ENCODE measurements at regions not wholly inside any gene's neighbourhood (a gene's known extent, or its start where the extent isn't known, plus 50 kb on each side); places are given as distances from the start of the nearest gene placed in this dataset.

GRCh38 chr15:96553931-96554330 lies 223.4 kb downstream of the NR2F2 start:
- CTCF ChIA-PET, result no interaction called here
- no peaks in the 10 kb centered on the region for H3K36me3 Mint-ChIP-seq (ENCODE audit: low read depth)

GRCh38 chr15:96554541-96554940 lies 224.0 kb downstream of the NR2F2 start:
- Mint-ChIP-seq H3K9me3 (no peaks in the 10 kb centered on the region), H3K27ac (no peak overlapping the region), H3K27me3 (ENCODE audit: low read depth) (no peaks in the 10 kb centered on the region), H3K4me3 (no peak overlapping the region), H3K36me3 (ENCODE audit: low read depth) (no peaks in the 10 kb centered on the region), H3K4me1 (ENCODE audit: low read depth) (no peaks in the 10 kb centered on the region)
- intact Hi-C loops (cut with micrococcal nuclease), result no loop called here
- DNase-seq, result no peak
- CTCF ChIA-PET, result no interaction called here

More at GRCh38 chr15:96553931-96554330, 223.4 kb downstream of the NR2F2 start:
- no peaks in the 10 kb centered on the region for H3K4me1 Mint-ChIP-seq (ENCODE audit: low read depth)
- no peak overlapping the region for H3K27ac Mint-ChIP-seq
- DNase-seq, result no peak
- H3K27me3 Mint-ChIP-seq (ENCODE audit: low read depth), result no peaks in the 10 kb centered on the region
- no peaks in the 10 kb centered on the region for H3K9me3 Mint-ChIP-seq
- no peak overlapping the region for H3K4me3 Mint-ChIP-seq
- intact Hi-C loops (cut with micrococcal nuclease), result no loop called here

GRCh38 chr15:96559087-96559486 lies 228.6 kb downstream of the NR2F2 start:
- CTCF ChIA-PET, result no interaction called here

GRCh38 chr15:96559631-96560030 lies 229.1 kb downstream of the NR2F2 start:
- intact Hi-C loops (cut with micrococcal nuclease), result no loop called here
- DNase-seq, result no peak
- Mint-ChIP-seq H3K27me3 (ENCODE audit: low read depth) (peaks cover 7% of the 10 kb centered on the region), H3K27ac (no peak overlapping the region), H3K4me1 (ENCODE audit: low read depth) (no peaks in the 10 kb centered on the region), H3K4me3 (no peak overlapping the region), H3K36me3 (ENCODE audit: low read depth) (no peaks in the 10 kb centered on the region), H3K9me3 (peaks cover 4% of the 10 kb centered on the region)
- CTCF ChIA-PET, result no interaction called here

More at GRCh38 chr15:96559087-96559486, 228.6 kb downstream of the NR2F2 start:
- H3K4me1 Mint-ChIP-seq (ENCODE audit: low read depth), result no peaks in the 10 kb centered on the region
- H3K36me3 Mint-ChIP-seq (ENCODE audit: low read depth), result no peaks in the 10 kb centered on the region
- H3K4me3 Mint-ChIP-seq, result no peak overlapping the region
- intact Hi-C loops (cut with micrococcal nuclease), result no loop called here
- no peak overlapping the region for H3K27ac Mint-ChIP-seq
- H3K9me3 Mint-ChIP-seq, result peaks cover 4% of the 10 kb centered on the region
- DNase-seq, result no peak
- peaks cover 7% of the 10 kb centered on the region for H3K27me3 Mint-ChIP-seq (ENCODE audit: low read depth)

GRCh38 chr15:96560246-96560895 lies 229.9 kb downstream of the NR2F2 start:
- Mint-ChIP-seq H3K4me3 (no peak overlapping the region), H3K27ac (no peak overlapping the region), H3K27me3 (ENCODE audit: low read depth) (peaks cover 7% of the 10 kb centered on the region), H3K36me3 (ENCODE audit: low read depth) (no peaks in the 10 kb centered on the region), H3K9me3 (peaks cover 4% of the 10 kb centered on the region), H3K4me1 (ENCODE audit: low read depth) (no peaks in the 10 kb centered on the region)
- no peak for DNase-seq
- CTCF ChIA-PET, result no interaction called here
- intact Hi-C loops (cut with micrococcal nuclease), result no loop called here

GRCh38 chr15:96561593-96561992 lies 231.1 kb downstream of the NR2F2 start:
- no peaks in the 10 kb centered on the region for H3K36me3 Mint-ChIP-seq (ENCODE audit: low read depth)
- DNase-seq, result no peak
- intact Hi-C loops (cut with micrococcal nuclease), result no loop called here
- H3K27ac Mint-ChIP-seq, result no peak overlapping the region
- CTCF ChIA-PET, result no interaction called here
- no peaks in the 10 kb centered on the region for H3K4me1 Mint-ChIP-seq (ENCODE audit: low read depth)
- peaks cover 10% of the 10 kb centered on the region for H3K27me3 Mint-ChIP-seq (ENCODE audit: low read depth)
- peaks cover 4% of the 10 kb centered on the region for H3K9me3 Mint-ChIP-seq
- no peak overlapping the region for H3K4me3 Mint-ChIP-seq

GRCh38 chr15:96564546-96564945 lies 234.0 kb downstream of the NR2F2 start:
- Mint-ChIP-seq H3K27me3 (ENCODE audit: low read depth) (peaks cover 12% of the 10 kb centered on the region), H3K4me1 (ENCODE audit: low read depth) (no peaks in the 10 kb centered on the region), H3K9me3 (peaks cover 4% of the 10 kb centered on the region), H3K36me3 (ENCODE audit: low read depth) (no peaks in the 10 kb centered on the region), H3K4me3 (no peak overlapping the region), H3K27ac (no peak overlapping the region)
- intact Hi-C loops (cut with micrococcal nuclease), result no loop called here
- CTCF ChIA-PET, result no interaction called here
- no peak for DNase-seq

- CTCF ChIA-PET, result interaction anchor here (0.6 kb wide), 1 partner anchor 300 kb away, joined by 3 read pairs; no protein-coding TSS in a partner anchor
- Mint-ChIP-seq H3K4me1 (ENCODE audit: low read depth) (no peaks in the 10 kb centered on the region), H3K27me3 (ENCODE audit: low read depth) (peaks cover 11% of the 10 kb centered on the region), H3K36me3 (ENCODE audit: low read depth) (no peaks in the 10 kb centered on the region), H3K4me3 (no peak overlapping the region), H3K9me3 (peaks cover 4% of the 10 kb centered on the region), H3K27ac (no peak overlapping the region)
- no peak for DNase-seq
- intact Hi-C loops (cut with micrococcal nuclease), result no loop called here
These were observed 234.8 kb downstream of the NR2F2 start for GRCh38 chr15:96565266-96565665.

GRCh38 chr15:96574782-96575181 lies 244.3 kb downstream of the NR2F2 start:
- Mint-ChIP-seq H3K4me3 (no peak overlapping the region), H3K27me3 (ENCODE audit: low read depth) (peaks cover 7% of the 10 kb centered on the region), H3K9me3 (peaks cover 3% of the 10 kb centered on the region), H3K36me3 (ENCODE audit: low read depth) (no peaks in the 10 kb centered on the region), H3K4me1 (ENCODE audit: low read depth) (no peaks in the 10 kb centered on the region), H3K27ac (no peak overlapping the region)
- no peak for DNase-seq
- CTCF ChIA-PET, result no interaction called here
- intact Hi-C loops (cut with micrococcal nuclease), result no loop called here

- no peak overlapping the region for H3K27ac Mint-ChIP-seq
- intact Hi-C loops (cut with micrococcal nuclease), result no loop called here
- no peaks in the 10 kb centered on the region for H3K4me1 Mint-ChIP-seq (ENCODE audit: low read depth)
- H3K9me3 Mint-ChIP-seq, result peaks cover 3% of the 10 kb centered on the region
- H3K36me3 Mint-ChIP-seq (ENCODE audit: low read depth), result no peaks in the 10 kb centered on the region
- no peak for DNase-seq
- H3K27me3 Mint-ChIP-seq (ENCODE audit: low read depth), result peaks cover 7% of the 10 kb centered on the region
- no peak overlapping the region for H3K4me3 Mint-ChIP-seq
- CTCF ChIA-PET, result no interaction called here
These were observed 246.1 kb downstream of the NR2F2 start for GRCh38 chr15:96576596-96576995.

- no peak for DNase-seq
- Mint-ChIP-seq H3K27me3 (ENCODE audit: low read depth) (peaks cover 7% of the 10 kb centered on the region), H3K9me3 (no peaks in the 10 kb centered on the region), H3K27ac (no peak overlapping the region), H3K4me1 (ENCODE audit: low read depth) (no peaks in the 10 kb centered on the region), H3K4me3 (no peak overlapping the region), H3K36me3 (ENCODE audit: low read depth) (no peaks in the 10 kb centered on the region)
- CTCF ChIA-PET, result no interaction called here
- intact Hi-C loops (cut with micrococcal nuclease), result no loop called here
These were observed 247.9 kb downstream of the NR2F2 start for GRCh38 chr15:96578393-96578792.

GRCh38 chr15:96581371-96581770 lies 250.9 kb downstream of the NR2F2 start:
- Mint-ChIP-seq H3K27ac (no peak overlapping the region), H3K27me3 (ENCODE audit: low read depth) (peaks cover 9% of the 10 kb centered on the region), H3K4me3 (no peak overlapping the region), H3K4me1 (ENCODE audit: low read depth) (no peaks in the 10 kb centered on the region), H3K36me3 (ENCODE audit: low read depth) (no peaks in the 10 kb centered on the region), H3K9me3 (no peaks in the 10 kb centered on the region)
- DNase-seq, result no peak
- intact Hi-C loops (cut with micrococcal nuclease), result no loop called here
- CTCF ChIA-PET, result interaction anchor here (0.5 kb wide), 1 partner anchor 378 kb away, joined by 3 read pairs; no protein-coding TSS in a partner anchor

GRCh38 chr15:96582473-96582872 lies 252.0 kb downstream of the NR2F2 start:
- Mint-ChIP-seq H3K36me3 (ENCODE audit: low read depth) (no peaks in the 10 kb centered on the region), H3K27me3 (ENCODE audit: low read depth) (peaks cover 13% of the 10 kb centered on the region), H3K9me3 (no peaks in the 10 kb centered on the region), H3K4me1 (ENCODE audit: low read depth) (no peaks in the 10 kb centered on the region), H3K27ac (no peak overlapping the region), H3K4me3 (no peak overlapping the region)
- DNase-seq, result no peak
- CTCF ChIA-PET, result no interaction called here
- intact Hi-C loops (cut with micrococcal nuclease), result no loop called here

Measured in activated naive CD4-positive, alpha-beta T cell treated with anti-CD3 and anti-CD28 coated beads for 36 hours (primary cell).